ENCODE measurements at regions not wholly inside any gene's neighbourhood (a gene's known extent, or its start where the extent isn't known, plus 50 kb on each side); places are given as distances from the start of the nearest gene placed in this dataset.
"Not testable (repeated sequence)": the region's sequence is repeated elsewhere in the genome, so short reads cannot be mapped to it uniquely, and the experiment has no call there.

DNA sequence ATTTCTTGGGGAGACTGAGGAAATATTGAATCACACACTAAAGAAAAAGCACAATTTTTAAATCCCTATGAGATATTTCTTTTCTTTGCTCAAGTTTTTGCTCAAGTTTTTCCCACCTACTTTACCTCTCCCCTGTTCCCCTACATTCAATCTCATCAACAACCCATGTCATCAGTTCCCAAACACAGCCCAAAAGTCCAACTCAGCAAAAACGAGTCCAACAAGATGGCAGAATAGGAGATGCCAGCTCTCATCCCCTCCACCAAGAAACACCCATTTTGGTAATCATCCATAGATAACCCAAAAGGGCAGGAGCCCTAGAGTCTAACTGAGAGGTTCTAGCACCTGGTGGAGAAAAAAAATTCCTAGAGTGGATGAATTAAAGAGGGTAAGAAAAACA lies 152.5 kb upstream of the GHITM start:
- DNase-seq (ENCODE audit: low spot score): no peak

DNA sequence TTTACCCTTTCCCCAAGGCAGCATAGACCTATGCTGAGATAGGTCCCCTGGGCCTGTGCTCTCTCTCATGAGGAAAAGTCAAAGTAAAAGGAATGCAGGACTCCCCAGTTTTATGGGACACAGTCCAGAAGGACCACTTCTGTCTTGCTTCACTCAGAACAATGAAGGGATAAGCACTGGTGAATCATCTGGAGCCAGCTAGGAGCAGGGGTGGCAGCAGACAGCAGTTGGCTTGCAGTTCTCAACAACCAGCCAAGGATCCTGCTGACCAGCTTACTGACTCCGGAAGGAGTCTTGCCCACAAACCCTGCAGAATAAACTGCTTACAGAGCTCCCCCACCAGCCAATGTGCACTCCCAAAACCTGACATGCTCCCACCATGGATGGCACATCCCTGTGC lies 152.1 kb upstream of the GHITM start:
- no peak for DNase-seq (ENCODE audit: low spot score)

DNA sequence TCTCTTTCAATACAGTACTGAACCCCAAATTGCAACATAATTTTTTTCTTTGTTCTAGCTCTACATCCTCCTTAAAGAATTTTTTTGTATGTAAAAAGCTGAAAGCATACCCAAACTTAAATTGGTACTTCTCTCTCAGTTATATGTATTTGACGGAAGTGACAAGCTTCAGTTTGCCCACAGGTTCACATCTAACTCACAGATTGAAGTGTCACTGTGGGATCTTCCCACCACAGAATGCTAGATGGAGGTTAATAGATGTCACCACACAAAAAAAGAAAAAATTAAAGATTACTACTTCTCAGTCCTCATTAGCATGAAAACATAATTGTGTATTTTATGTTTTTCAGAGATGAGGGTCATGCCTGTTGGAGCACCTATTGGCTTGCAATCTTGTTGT lies 150.9 kb upstream of the GHITM start:
- DNase-seq (ENCODE audit: low spot score): no peak

DNA sequence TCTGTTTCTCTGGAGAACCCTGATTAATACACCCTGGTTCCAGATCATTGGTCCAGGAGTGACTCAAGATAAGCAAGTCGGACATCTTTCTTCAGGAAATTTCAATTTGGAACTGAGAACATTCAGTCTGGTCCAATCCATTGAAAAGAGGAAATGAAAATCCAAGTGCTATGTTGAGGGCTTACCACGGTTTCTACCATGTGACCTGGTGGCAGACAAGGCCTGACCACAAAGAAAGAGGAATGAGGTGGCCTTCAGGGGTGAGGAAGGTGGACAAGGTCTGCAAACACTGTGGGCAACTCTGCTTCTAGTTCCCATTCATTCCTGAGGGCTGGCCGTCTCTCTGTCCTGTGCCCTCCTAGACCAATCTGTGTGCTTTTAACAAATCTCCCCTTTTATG lies 149.2 kb upstream of the GHITM start:
- DNase-seq (ENCODE audit: low spot score): no peak

DNA sequence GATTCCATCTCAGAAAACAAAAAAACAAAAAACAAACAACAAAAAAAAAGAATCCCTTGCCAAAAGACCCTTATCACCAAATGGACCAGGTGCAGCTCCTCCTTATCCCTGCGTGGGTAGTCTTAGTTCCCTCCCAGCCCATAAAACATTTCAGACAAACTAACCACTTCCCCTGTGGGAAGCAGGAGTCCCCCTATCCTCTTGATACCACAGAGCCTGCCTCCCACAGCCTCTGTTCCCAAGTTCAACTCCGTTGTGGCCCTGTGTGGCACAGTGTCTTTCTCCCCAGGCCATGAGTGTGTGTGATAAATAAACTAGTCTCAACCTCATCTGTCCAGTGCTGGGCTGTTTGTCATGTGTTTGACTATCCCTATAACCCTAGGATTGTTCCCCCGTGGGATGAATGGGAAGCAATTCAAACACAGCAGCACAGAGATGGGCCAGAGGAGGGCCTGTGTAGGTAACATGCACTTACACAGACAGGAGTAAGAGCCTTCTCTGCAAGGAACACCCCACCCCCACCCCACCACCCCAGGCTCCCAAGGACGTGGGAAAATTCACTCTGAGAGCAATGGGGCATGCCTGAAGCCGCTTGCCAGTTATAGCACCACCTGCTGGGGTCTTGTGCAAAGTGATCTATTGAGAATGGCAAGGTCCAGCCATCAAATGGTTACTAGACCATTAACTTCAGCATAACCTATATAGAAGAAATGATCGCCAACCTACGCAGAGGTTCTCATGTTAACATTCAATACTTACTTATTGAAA lies 147.1 kb upstream of the GHITM start:
- peak; percentile 7 for DNase-seq (ENCODE audit: low spot score)

DNA sequence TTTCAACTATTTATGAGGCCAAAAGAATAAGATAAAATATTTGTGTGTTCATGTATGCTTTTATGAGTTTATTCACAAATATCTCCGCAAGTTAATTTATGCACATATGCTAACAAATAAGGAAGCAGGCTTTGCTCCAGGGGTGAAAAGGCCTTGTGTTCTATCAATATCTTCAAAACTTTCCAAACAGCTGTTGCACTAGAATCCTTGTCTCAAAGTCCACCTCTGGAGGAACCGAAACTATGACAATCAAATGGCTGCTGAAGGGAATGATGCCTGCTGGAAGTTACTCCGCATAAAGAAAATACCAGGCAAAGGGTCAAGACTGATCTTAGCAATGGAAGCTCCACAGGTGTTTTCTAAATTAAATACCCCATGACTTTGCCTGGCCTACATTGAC lies 145.0 kb upstream of the GHITM start:
- DNase-seq (ENCODE audit: low spot score): no peak

DNA sequence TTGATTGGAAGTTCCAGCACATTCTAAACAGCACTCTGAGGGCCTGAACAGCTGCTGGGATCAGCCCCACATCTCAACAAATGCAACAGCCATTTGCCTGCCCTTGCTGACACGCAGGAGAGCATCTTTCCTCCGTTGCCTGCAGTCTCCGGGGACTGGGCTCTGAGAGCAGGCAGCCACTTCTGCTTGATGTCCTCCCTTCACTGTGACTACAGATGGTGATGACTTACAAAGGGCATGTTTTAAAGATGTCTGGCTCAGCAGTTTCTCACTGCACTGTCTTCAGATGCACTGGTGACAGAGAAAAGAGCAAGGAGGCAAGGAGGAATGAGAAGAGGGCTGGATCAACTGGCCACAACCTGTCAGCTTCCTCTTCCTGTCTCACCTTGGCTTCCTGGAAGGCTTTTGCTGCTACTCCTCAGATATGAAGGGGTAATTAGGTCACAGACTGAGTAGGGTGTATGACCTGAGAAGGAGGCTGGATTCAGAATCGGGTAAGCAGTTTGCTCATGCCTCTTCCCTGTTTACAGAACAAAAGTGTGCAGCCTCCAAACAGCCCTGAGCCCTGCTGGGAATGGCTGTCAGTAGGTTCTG lies 143.5 kb upstream of the GHITM start:
- no peak for DNase-seq (ENCODE audit: low spot score)

DNA sequence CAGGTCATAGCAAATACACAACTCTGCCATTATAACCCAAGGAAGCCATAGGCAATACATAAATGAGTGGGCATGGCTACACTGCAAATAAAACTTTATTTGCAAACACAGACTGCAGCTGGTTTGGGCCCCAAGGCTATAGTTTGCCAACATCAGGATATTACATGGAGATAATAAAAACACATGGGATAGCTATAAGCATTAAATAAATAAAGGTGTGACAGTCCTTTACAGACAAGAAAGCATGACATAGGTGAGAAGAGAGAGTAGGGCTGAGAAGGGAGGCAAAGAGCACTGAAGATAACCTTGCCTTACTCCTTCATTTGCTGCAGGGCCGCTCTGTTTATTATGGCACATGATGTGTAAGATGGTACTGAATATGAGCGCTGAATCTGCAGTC lies 135.1 kb upstream of the GHITM start:
- DNase-seq (ENCODE audit: low spot score): no peak

DNA sequence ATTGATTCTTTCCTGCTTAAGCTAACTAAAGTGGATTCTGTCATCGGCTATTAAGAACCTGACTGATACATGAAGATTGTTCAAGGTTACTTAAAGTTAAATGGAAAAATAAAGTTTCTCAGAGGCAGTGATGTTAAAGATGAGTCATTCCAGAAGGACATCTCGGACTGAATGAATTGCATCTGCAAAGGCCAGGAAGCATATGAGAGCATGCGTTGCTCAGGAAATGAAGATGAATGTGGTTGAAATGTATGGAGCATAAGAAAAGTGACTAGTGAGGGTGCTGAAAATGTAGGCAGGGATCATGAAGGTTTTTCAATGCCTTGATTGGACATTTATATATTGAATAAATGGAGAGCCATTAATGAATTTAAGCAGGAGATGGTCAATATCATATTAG lies 133.9 kb upstream of the GHITM start:
- no peak for DNase-seq (ENCODE audit: low spot score)

DNA sequence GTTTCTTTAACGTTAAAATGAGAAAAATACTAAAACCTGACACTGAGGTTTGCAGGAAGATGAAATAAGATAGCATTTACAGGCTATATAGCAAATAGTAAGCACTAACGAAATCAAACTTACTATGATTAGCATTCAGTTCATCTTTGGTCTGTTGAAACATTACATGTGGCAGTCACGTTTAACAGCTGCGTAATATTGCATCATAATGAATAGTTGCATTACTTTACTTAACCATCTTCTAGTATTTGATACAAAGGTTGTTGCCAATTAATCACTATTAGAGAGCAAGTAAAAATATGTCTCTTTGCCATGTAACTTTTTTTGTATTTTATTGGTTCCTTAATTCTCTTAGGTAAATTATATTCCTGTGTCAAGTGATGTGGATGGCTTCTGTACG lies 131.8 kb upstream of the GHITM start:
- no peak for DNase-seq (ENCODE audit: low spot score)

DNA sequence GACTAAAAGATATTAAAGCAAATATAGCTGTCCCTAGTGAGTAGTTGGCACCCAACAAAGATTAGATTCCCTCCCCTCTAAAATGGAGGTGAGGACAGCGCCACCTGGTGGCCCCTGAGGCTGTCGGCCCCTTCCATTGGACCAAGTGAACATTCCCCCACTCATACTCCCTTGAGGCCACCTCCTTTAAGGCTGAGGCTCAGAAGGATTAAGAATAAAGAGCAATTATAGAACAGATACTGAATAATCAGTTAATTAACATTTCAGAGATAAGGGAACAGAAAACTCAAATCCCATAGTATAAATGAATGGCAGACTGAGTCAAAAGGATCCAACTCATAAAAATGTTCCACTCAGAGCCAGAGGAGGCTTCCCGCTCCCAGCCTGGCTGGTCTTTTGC lies 130.4 kb upstream of the GHITM start:
- peak; percentile 12 for DNase-seq (ENCODE audit: low spot score)

DNA sequence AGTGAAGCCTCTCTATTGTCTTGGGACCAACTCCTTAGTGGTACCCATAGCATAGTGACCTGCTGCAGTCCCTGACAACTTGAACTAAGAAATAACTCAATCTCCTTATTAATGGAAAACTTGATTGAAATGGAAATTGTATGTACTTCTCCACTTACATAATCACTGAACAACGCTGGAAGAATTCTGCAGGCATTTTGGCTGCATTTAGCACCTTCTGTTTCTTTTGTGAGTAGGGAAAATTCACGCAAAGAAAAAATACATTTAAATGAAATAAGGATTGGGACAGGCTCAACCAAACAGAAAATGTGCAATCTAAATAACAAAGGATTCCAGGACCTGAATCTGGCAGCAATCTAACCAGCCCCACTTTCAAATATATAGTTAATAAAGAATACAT lies 126.9 kb upstream of the GHITM start:
- no peak for DNase-seq (ENCODE audit: low spot score)

DNA sequence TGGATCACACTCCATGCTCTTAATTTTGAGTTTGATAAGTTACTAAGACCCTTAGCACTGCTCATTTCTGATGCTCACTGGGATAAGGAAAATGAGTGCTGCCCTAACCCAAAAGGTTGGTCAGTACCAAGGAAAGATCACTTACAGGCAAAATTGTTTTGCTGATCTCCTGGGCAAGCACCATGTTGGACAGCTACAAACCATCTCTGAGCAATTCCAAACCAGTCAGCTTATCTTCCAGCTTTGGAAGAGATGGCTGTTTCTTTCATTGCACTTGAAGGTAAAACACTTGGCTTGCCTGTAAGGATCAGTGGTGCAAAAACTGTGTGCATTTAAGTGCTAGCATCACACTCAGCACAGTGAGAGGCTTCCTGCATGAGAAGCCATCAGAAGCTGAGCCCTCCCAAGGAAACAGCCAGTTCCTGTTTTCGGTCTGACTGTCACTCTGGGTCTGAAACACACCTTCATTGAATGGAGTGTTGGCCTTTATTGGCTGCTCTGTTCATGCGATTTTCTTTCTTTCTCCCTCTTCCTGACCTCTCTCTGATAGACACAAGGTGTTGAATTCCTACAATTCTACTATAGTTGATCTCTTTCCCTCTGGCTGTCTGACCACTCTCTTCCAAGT lies 126.4 kb upstream of the GHITM start:
- DNase-seq (ENCODE audit: low spot score): no peak

DNA sequence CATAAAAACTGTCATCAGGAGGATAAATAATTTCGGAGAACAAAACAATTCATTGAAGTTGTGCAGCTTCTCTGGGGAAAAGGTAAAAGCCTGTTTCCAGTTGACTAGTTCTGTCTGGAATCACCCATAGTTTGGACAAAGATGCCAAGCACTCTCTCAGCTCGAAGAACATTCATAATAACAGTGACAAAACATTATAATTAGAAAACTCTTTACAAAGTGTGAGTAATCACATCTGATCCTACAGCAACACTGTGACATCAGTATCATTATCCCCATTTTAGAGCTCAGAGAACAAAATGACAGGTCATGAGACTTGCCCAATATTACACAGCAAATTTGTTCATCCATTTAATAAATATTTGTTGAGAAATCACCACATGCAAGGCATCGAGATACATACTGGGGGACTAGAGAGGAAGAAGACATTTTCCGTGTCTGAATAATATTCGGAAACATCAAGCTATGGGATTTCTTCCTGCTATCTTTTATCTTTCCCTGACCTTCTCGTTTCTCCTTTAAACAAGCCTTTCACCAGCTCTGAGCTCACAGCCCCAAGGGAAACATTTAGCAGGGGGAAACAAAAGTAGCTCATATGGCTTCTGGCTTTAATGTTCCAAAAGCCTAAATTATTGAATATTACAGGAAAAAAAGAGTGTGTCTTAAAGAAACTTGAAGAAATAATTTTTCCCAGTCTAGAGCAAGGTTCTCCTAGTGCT lies 123.3 kb upstream of the GHITM start:
- DNase-seq (ENCODE audit: low spot score): no peak

DNA sequence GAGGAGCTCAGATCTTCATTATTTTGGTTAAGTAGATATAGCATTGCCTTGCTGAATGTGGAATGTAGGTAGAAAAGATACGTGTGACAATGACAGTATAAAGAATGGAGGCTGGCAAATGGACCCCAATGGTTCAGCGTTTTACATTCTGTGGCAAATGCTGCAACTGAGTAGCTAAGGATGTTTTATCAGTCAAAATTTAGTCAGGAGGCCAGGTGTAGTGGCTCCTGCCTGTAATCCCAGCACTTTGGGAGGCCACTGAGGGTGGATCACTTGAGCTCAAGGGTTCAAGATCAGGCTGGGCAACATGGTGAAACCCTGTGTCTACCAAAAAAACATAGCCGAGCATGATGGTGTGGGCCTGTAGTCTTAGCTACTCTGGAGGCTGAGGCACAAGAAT lies 120.5 kb upstream of the GHITM start:
- DNase-seq (ENCODE audit: low spot score): no peak

DNA sequence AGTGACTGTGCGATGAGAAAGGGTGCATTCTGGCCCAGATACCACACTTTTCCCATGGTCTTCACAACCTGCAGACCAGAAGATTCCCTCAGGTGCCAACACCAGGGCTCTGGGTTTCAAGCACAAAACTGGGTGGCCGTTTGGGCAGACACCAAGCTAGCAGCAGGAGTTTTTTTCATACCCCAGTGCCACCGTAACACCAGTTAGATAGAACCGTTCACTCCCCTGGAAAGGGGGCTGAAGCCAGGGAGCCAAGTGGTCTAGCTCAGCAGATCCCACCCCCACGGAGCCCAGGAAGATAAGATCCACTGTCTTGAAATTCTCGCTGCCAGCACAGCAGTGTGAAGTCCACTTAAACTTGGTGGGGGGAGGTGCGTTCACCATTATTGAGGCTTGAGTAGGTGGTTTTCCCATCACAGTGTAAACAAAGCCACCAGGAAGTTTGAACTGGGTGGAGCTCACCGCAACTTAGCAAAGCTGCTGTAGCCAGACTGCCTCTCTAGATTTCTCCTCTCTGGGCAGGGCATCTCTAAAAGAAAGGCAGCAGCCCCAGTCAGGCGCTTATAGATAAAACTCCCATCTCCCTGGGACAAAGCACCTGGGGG lies 119.4 kb upstream of the GHITM start:
- DNase-seq (ENCODE audit: low spot score): not testable (repeated sequence)

DNA sequence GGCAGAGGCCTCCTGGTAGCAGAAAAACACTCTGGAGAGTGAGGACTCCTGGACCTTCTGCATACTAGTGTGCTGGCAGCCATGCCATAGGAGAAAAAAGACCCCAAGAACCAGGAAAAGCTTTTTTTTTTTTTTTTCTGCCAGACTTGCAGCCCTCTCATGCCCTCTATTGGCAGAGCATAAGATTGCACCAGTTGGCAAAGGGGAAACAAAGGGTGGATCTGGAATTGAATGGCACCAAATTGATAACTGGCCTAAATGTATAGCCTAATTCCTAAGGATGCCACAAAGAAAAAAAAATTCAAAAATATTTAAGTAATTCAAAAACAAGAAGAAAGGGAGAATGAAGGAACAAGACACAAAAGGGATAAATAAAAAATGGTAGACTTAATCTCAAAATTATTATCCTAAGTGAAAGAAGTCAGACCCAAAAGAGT lies 112.5 kb upstream of the GHITM start:
- peak; percentile 3 for DNase-seq (ENCODE audit: low spot score)

DNA sequence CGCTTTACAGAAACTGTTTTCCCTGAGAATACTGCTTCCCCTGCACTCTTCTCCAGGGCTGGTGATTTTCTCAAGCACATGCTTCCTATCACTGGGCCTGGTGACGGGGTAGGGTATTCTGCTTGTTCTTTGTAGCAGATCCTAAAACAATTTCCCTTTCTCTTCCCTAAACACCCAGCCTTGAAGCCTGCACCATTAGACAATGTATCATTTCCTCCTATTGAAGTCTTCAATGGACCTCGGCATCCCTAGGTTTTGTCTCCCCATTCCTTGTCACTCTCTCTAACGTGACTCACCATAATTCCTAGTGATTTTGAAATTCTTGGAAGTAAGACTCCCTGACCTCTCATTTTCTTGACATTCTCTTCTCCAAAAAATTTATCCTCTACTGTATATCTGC lies 109.5 kb upstream of the GHITM start:
- DNase-seq (ENCODE audit: low spot score): no peak

DNA sequence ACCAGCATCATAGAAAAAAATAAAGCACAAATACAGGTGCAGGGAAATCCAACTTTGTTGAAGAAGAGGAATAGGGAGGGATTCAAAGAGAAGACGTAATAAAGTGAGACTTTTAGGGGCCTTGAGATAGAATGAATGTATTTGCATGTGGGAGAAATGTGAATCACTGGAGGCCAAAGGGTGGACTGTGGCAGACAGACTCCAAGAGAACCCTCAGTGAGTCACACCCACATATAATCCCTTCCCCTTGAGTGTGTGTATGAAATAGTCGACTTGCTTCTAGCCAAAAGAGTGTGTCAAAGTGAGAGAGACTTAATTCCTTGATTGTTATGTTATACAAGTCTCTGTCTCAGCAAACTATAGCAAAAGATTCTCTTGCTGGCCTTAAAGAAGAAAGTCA lies 101.3 kb upstream of the GHITM start:
- no peak for DNase-seq (ENCODE audit: low spot score)

DNA sequence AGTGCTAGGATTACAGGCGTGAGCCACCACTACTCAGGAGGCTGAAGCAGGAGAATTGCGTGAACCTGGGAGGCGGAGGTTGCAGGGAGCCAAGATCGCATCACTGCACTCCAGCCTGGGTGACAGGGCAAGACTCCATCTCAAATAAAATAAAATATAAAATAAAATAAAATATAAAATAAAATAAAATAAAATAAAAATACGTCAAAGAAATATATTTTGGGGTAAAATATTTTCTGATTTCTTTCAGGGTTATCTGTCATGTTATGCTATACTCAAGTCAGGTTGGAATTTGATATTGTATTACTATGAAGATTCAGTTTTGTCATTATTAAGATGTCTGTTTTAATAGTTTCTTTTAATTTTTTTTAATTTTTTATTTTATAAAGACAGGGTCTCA lies 99.4 kb upstream of the GHITM start:
- DNase-seq (ENCODE audit: low spot score): no peak

DNA sequence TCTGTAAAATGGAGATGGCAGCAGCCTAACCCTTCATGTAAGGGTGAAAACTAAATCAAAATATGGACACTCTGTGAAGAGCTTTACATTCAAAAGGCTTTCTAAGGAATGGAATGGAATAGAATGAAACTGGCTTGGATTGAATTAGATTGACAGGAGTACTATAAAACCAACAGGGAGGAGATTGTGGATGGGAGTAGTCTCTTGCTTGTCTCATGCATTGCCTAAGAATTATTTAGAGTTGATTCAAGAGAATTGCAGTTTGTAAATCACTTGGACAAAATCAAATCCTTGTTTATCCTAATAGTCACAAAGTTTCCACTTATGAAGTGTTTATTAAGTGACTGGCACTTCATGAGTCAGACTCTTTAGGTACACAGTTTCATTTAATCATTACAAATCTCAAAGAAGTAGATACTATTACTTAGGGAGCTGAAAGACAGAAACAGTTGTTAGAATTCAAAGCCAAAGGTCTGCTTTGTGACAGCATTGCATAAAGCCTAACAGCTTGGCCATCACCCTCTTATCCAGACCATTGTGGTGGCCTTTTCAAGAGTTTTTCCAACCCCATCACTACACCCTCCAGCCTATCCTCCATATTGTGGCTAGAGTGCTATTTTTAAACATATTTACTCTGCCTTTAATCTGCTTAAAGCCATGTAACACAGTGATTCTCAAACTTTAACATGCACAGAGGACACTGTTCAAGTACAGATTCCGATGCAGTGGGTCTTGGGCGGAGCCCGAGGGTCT lies 91.9 kb upstream of the GHITM start:
- DNase-seq (ENCODE audit: low spot score): no peak

DNA sequence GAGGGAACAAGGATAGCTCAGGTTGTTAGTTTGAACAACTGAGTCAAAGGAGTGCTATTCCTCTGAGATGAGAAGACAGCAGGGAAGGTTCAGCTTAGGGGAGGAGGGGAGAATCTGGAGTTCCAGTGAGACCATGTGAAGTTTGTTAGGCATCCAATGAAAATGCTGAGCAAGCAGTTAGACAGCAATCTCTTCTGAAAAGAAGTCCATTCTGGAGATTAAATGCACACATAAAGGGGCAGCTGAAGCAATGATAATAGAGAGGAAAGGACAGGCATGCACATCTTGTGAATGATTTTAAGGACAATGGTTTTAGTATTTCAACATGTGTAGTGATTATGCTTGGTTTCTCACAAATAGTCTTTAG lies 89.7 kb upstream of the GHITM start:
- DNase-seq (ENCODE audit: low spot score): no peak

Measured in RKO (cell line).